WTC11 (cell line): ENCODE measurements at regions not wholly inside any gene's neighbourhood (a gene's known extent, or its start where the extent isn't known, plus 50 kb on each side); places are given as distances from the start of the nearest gene placed in this dataset.

Experiments
- ATAC-seq: fragments of 200-7000 bp; cut with Tn5 transposase; 2 replicates; pipeline ENCODE4 v1.10.0; 2021; ENCODE audit warnings: mild to moderate bottlenecking, moderate library complexity
- CTCF ChIA-PET: fragments of 300-600 bp; sonication (Branson Sonifier 250); formaldehyde crosslinking; loops from one replicate; lab custom pipeline; 2021; ENCODE audit warnings: antibody characterized with exemption; lab: Charles Lee
- POLR2A ChIA-PET: fragments of 350-600 bp; sonication (Branson Sonifier 250); formaldehyde crosslinking; loops from one replicate; lab custom pipeline; 2021; ENCODE audit warnings: antibody characterized with exemption; lab: Charles Lee
- DNase-seq: peaks from one replicate; pipeline ENCODE4 v3.0.0; 2021; ENCODE audit warnings: low spot score
- H3K27ac Mint-ChIP-seq: 2 replicates; pipeline ENCODE4 v1.8.0; 2021; ENCODE audit warnings: mixed read lengths
- H3K27me3 Mint-ChIP-seq: 2 replicates; pipeline ENCODE4 v1.8.0; 2021; ENCODE audit warnings: low read depth, mild to moderate bottlenecking, moderate library complexity, mixed read lengths
- H3K36me3 Mint-ChIP-seq: 2 replicates; pipeline ENCODE4 v1.8.0; 2021; ENCODE audit warnings: mixed read lengths
- H3K4me1 Mint-ChIP-seq: 2 replicates; pipeline ENCODE4 v1.8.0; 2022; ENCODE audit warnings: mixed read lengths
- H3K4me3 Mint-ChIP-seq: 2 replicates; pipeline ENCODE4 v1.8.0; 2021; ENCODE audit warnings: mild to moderate bottlenecking, moderate library complexity, mixed read lengths
- H3K9me3 Mint-ChIP-seq: 2 replicates; pipeline ENCODE4 v1.8.0; 2021; ENCODE audit warnings: mixed read lengths
- AFF4 ChIP-seq: sonication (generic); formaldehyde crosslinking; IDR thresholded peaks from 2 replicates; pipeline ENCODE4 v1.8.1; 2023; ENCODE audit warnings: mild to moderate bottlenecking, missing genetic modification reagents, borderline replicate concordance
- ATF3 ChIP-seq: sonication (generic); formaldehyde crosslinking; conservative IDR thresholded peaks from 2 replicates; pipeline ENCODE4 v1.8.1; 2022; ENCODE audit warnings: mild to moderate bottlenecking, missing genetic modification reagents
- CTCF ChIP-seq: fragments of 200-600 bp; IDR thresholded peaks from 2 replicates; pipeline ENCODE4 v1.8.0; 2022; ENCODE audit warnings: antibody characterized with exemption
- E2F1 ChIP-seq: sonication (generic); formaldehyde crosslinking; IDR thresholded peaks from 2 replicates; pipeline ENCODE4 v1.8.0; 2022; ENCODE audit warnings: mild to moderate bottlenecking, missing genetic modification reagents
- E2F5 ChIP-seq: sonication (generic); formaldehyde crosslinking; IDR thresholded peaks from 2 replicates; pipeline ENCODE4 v1.8.1; 2022; ENCODE audit warnings: mild to moderate bottlenecking, moderate library complexity, missing genetic modification reagents
- ERG ChIP-seq: fragments of 250-450 bp; sonication (Bioruptor Pico); IDR thresholded peaks from 2 replicates; pipeline ENCODE4 v1.8.0; 2021; ENCODE audit warnings: mild to moderate bottlenecking
- ESRRA ChIP-seq: sonication (generic); formaldehyde crosslinking; IDR thresholded peaks from 2 replicates; pipeline ENCODE4 v1.8.1; 2022; ENCODE audit warnings: mild to moderate bottlenecking, missing genetic modification reagents, borderline replicate concordance
- ETV6 ChIP-seq: sonication (generic); formaldehyde crosslinking; IDR thresholded peaks from 2 replicates; pipeline ENCODE4 v1.8.1; 2022; ENCODE audit warnings: mild to moderate bottlenecking, missing genetic modification reagents
- FOXK1 ChIP-seq: sonication (generic); formaldehyde crosslinking; IDR thresholded peaks from 2 replicates; pipeline ENCODE4 v1.8.0; 2022; ENCODE audit warnings: mild to moderate bottlenecking, moderate library complexity, missing genetic modification reagents
- FOXP1 ChIP-seq: sonication (generic); formaldehyde crosslinking; IDR thresholded peaks from 2 replicates; pipeline ENCODE4 v1.8.0; 2022; ENCODE audit warnings: missing genetic modification reagents, mild to moderate bottlenecking, moderate library complexity, borderline replicate concordance
- GTF2I ChIP-seq: fragments of 250-450 bp; sonication (Bioruptor Pico); conservative IDR thresholded peaks from 2 replicates; pipeline ENCODE4 v1.4.0; 2021; ENCODE audit warnings: mild to moderate bottlenecking
- HMGA2 ChIP-seq: fragments of 250-450 bp; sonication (Bioruptor Pico); IDR thresholded peaks from 2 replicates; pipeline ENCODE4 v1.4.0; 2021; ENCODE audit warnings: mild to moderate bottlenecking, moderate library complexity
- IRF2 ChIP-seq: sonication (generic); formaldehyde crosslinking; IDR thresholded peaks from 2 replicates; pipeline ENCODE4 v1.8.0; 2022; ENCODE audit warnings: low read depth, missing genetic modification reagents, borderline replicate concordance
- JAZF1 ChIP-seq: fragments of 250-450 bp; sonication (Bioruptor Pico); IDR thresholded peaks from 2 replicates; pipeline ENCODE4 v1.9.0; 2021; ENCODE audit warnings: moderate library complexity, mild to moderate bottlenecking, inconsistent platforms
- JUN ChIP-seq: sonication (generic); formaldehyde crosslinking; IDR thresholded peaks from 2 replicates; pipeline ENCODE4 v1.8.0; 2023; ENCODE audit warnings: mild to moderate bottlenecking, missing genetic modification reagents
- KAT7 ChIP-seq: sonication (generic); formaldehyde crosslinking; IDR thresholded peaks from 2 replicates; pipeline ENCODE4 v1.8.1; 2023; ENCODE audit warnings: missing genetic modification reagents, mild to moderate bottlenecking, borderline replicate concordance
- NR1H2 ChIP-seq: sonication (generic); formaldehyde crosslinking; IDR thresholded peaks from 2 replicates; pipeline ENCODE4 v1.9.0; 2021; ENCODE audit warnings: mild to moderate bottlenecking, moderate library complexity, missing genetic modification reagents
- OVOL2 ChIP-seq: fragments of 250-450 bp; sonication (Bioruptor Pico); IDR thresholded peaks from 2 replicates; pipeline ENCODE4 v1.9.0; 2021; ENCODE audit warnings: mild to moderate bottlenecking, borderline replicate concordance
- RORB ChIP-seq: fragments of 250-450 bp; sonication (Bioruptor Pico); IDR thresholded peaks from 2 replicates; pipeline ENCODE4 v1.9.0; 2021; ENCODE audit warnings: mild to moderate bottlenecking
- SMAD3 ChIP-seq: sonication (generic); formaldehyde crosslinking; IDR thresholded peaks from 2 replicates; pipeline ENCODE4 v1.8.0; 2022; ENCODE audit warnings: missing genetic modification reagents, mild to moderate bottlenecking, borderline replicate concordance
- TCF7 ChIP-seq: sonication (generic); formaldehyde crosslinking; IDR thresholded peaks from 2 replicates; pipeline ENCODE4 v1.8.0; 2022; ENCODE audit warnings: mild to moderate bottlenecking, low read depth, missing genetic modification reagents, moderate library complexity
- TP53 ChIP-seq: sonication (generic); formaldehyde crosslinking; IDR thresholded peaks from 2 replicates; pipeline ENCODE4 v1.8.1; 2023; ENCODE audit warnings: mild to moderate bottlenecking, missing genetic modification reagents
- USF1 ChIP-seq: sonication (generic); formaldehyde crosslinking; IDR thresholded peaks from 2 replicates; pipeline ENCODE4 v1.8.0; 2022; ENCODE audit warnings: mild to moderate bottlenecking, missing genetic modification reagents
- ZBTB43 ChIP-seq: sonication (generic); formaldehyde crosslinking; IDR thresholded peaks from 2 replicates; pipeline ENCODE4 v1.8.1; 2023; ENCODE audit warnings: mild to moderate bottlenecking, missing genetic modification reagents
- ZNF138 ChIP-seq: sonication (generic); formaldehyde crosslinking; conservative IDR thresholded peaks from 2 replicates; pipeline ENCODE4 v1.8.1; 2022; ENCODE audit warnings: mild to moderate bottlenecking, moderate library complexity, missing genetic modification reagents
- ZNF396 ChIP-seq: fragments of 250-450 bp; sonication (Bioruptor Pico); IDR thresholded peaks from 2 replicates; pipeline ENCODE4 v1.8.0; 2021; ENCODE audit warnings: mild to moderate bottlenecking, moderate library complexity, borderline replicate concordance
- ZNF416 ChIP-seq: fragments of 250-450 bp; sonication (Bioruptor Pico); IDR thresholded peaks from 2 replicates; pipeline ENCODE4 v1.9.0; 2021; ENCODE audit warnings: mild to moderate bottlenecking, inconsistent platforms
- ZNF423 ChIP-seq: fragments of 250-450 bp; sonication (Bioruptor Pico); IDR thresholded peaks from 2 replicates; pipeline ENCODE4 v2.1.2; 2022; ENCODE audit warnings: mild to moderate bottlenecking, moderate library complexity

- ChIA-PET POLR2A (no interaction called here), CTCF (no interaction called here)
- ATAC-seq (no peak), DNase-seq (no peak)
- no peaks in the 10 kb centered on the region for H3K27me3 Mint-ChIP-seq
- peaks cover 12% of the 10 kb centered on the region for H3K9me3 Mint-ChIP-seq
- peaks cover 6% of the 10 kb centered on the region for H3K4me1 Mint-ChIP-seq
- H3K27ac Mint-ChIP-seq: no peak overlapping the region
- H3K4me3 Mint-ChIP-seq: no peak overlapping the region
- no peaks in the 10 kb centered on the region for H3K36me3 Mint-ChIP-seq
- TF ChIP-seq E2F1 (no peak), GTF2I (CRISPR knock-in tag) (no peak), ESRRA (CRISPR knock-in tag) (no peak), ZNF416 (CRISPR knock-in tag) (no peak), JAZF1 (CRISPR knock-in tag) (no peak), IRF2 (CRISPR knock-in tag) (no peak), NR1H2 (CRISPR knock-in tag) (no peak), ATF3 (CRISPR knock-in tag) (no peak), KAT7 (no peak), CTCF (no peak), FOXP1 (CRISPR knock-in tag) (no peak), FOXK1 (CRISPR knock-in tag) (no peak), SMAD3 (CRISPR knock-in tag) (no peak), ETV6 (no peak), USF1 (CRISPR knock-in tag) (no peak), E2F5 (CRISPR knock-in tag) (no peak), RORB (CRISPR knock-in tag) (no peak), TCF7 (no peak), ZNF138 (no peak)
- TF ChIP-seq, all 79 proteins: peak for 0
Observed at GRCh38 chr18:56214706-56215105, 423.7 kb downstream of the TXNL1 start.

- DNase-seq: no peak
- ATAC-seq: no peak
- Mint-ChIP-seq H3K4me1 (peaks cover 6% of the 10 kb centered on the region), H3K9me3 (peaks cover 8% of the 10 kb centered on the region), H3K4me3 (no peak overlapping the region), H3K36me3 (no peaks in the 10 kb centered on the region), H3K27ac (no peak overlapping the region), H3K27me3 (no peaks in the 10 kb centered on the region)
- ChIA-PET CTCF (no interaction called here), POLR2A (no interaction called here)
- TF ChIP-seq ZNF423 (CRISPR knock-in tag): no peak
- TF ChIP-seq AFF4 (CRISPR knock-in tag): no peak
- TF ChIP-seq ZBTB43 (CRISPR knock-in tag): no peak
- TF ChIP-seq ZNF396 (CRISPR knock-in tag): no peak
- TF ChIP-seq OVOL2 (CRISPR knock-in tag): no peak
- TF ChIP-seq TP53 (CRISPR knock-in tag): no peak
- TF ChIP-seq NR1H2 (CRISPR knock-in tag): no peak
- TF ChIP-seq HMGA2 (CRISPR knock-in tag): no peak
- no peak for TF ChIP-seq ERG (CRISPR knock-in tag)
- TF ChIP-seq JUN (CRISPR knock-in tag): no peak
Observed at GRCh38 chr18:56210520-56210919, 427.9 kb downstream of the TXNL1 start.
